ENCODE measurements at regions not wholly inside any gene's neighbourhood (a gene's known extent, or its start where the extent isn't known, plus 50 kb on each side); places are given as distances from the start of the nearest gene placed in this dataset.

GRCh38 chr14:56918849-56919574, 108.7 kb upstream of the OTX2 start:
- no peak for DNase-seq (ENCODE audit: low spot score)

DNA sequence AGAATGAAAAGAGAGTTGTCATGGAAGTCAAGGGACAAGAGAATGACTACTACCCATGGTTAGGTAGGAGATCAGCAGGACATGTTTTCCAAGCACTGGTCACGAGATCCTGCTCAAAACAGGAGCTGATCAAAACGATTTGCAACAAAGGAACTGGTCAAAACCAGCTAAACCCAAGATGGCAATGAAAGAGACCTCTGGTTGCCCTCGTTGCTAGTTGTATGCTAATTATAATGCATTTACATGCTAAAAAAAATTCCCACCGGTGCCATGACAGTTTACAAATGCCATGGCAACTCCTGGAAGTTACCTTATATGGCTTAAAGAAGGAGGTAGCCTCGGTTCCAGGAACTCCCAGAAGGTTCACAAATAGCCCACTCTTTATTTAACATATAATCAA, 95.0 kb upstream of the OTX2 start:
- DNase-seq (ENCODE audit: low spot score), result no peak

DNA sequence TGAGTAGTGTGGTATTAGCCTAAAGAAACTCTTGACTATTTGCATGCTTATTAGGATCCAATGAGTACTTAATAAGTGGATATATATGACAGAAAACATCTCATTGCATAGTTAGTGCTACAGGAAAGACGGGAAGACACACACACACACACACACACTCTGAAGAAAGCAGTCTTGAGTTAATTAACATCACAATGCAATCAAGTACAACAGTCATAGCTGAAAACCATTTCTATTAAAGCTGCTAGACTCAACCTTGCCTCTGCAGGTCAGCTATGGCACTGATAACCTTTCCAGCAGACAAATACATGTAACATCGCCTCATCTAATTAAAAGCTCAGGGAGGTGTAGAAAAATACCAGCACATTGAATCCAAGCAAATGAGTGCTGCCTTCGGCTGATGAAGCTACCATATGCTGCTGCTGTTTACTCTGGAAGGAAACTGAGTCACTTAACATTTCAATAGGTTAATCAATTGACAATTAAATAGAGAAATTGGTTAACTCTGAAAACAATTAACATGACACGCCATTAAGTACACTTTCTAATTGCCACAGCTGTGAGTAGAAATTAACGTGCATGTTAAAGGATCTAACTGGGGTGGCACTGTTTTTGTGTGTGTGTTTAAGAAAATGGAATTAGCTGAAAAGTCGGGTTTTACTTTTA, 93.2 kb upstream of the OTX2 start:
- no peak for DNase-seq (ENCODE audit: low spot score)

DNA sequence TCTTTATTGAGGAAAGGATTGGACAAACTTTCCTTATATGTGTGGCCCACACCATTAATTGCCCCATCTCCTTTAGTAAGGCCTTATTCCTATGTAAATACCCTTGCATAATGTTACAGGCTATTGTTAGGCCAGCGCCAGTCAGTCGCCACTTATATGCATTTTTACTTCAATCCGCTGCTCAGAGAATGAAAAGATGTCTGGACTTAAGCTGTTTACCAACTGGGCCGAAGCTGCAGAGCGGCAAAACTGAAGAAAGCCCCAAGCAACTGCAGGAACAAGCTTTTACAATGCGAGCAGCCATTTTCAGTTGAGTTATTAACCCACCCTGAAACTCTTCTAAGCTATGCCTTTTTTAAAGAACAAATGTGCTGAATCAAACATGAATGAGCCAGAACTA, 92.1 kb upstream of the OTX2 start:
- no peak for DNase-seq (ENCODE audit: low spot score)

DNA sequence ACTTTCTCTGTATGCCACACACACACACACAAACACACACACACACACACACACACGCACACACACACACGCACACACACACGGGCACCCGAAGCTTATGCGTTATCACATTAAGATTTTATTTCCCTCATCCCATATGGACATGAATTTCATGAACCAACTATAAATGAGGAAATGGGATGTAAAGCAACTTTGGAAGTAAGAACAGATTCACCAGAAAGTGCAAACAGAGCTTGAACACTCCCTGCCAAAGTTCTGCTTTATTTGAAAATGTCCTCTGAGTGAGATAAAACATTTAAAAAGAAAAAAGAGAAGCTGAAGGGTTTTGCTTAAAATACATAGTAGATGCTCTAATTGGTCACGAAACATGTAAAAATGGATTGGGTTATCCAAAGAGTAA, 90.4 kb upstream of the OTX2 start:
- DNase-seq (ENCODE audit: low spot score), result no peak

- DNase-seq (ENCODE audit: low spot score), result no peak
Observed at GRCh38 chr14:56899829-56900228, 89.5 kb upstream of the OTX2 start.

GRCh38 chr14:56896922-56897321, 86.6 kb upstream of the OTX2 start:
- no peak for DNase-seq (ENCODE audit: low spot score)

DNA sequence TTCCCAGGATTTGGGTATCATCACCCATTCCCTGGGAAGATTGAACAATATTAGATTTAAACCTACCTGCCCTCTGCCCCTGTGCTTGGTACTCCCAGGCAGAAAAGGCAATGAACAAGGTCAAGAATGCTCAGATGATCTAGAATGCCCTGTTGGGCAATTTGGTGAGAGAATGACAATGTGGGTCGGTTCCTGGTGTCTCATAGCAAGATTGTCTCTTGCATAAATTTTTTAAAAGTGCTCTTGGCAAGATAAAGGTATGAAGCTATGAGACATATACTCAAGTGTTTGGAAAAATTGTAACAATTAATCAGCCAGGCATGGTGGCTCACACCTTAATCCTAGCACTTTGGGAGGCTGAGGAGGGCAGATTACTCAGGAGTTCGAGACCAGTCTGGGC, 86.0 kb upstream of the OTX2 start:
- DNase-seq (ENCODE audit: low spot score), result no peak

DNA sequence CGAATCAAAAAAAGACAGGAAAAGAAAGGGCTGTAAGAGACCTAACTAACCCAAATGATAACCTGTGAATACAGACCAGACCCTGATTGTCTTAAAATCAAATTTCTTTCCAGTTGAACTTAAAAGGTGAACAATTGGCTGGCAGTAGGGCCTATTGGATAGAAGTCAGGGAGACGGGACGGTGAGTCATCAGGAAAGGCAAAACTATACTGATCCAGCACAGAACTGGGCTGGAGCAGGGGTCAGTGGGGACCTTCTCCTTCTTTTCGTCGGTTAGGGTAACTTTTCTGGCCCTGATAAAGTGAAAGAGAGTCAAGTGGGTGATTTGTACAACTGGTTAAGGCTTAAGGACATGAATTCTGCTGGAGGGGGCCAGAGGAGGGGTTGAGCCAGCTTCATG, 84.9 kb upstream of the OTX2 start:
- no peak for DNase-seq (ENCODE audit: low spot score)

DNA sequence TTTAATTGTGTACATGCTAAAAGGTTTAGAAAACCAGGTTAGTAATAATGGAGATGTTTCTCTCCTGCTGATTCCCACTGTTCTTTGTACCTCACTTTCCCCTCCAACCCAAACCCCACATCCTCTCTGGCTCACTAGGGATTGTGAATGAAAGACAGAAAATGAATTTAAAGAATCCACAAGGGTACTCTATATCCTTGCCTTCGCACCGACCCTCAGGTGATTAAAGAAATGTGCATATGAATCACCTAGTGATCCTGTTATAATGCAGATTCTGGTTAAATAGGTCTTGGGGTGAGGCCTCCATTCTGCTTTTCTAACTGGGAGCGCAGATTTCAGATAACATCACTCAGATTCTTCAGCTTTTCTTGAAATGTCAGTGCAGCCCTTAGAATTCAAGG, 84.3 kb upstream of the OTX2 start:
- no peak for DNase-seq (ENCODE audit: low spot score)

GRCh38 chr14:56892959-56893358, 82.7 kb upstream of the OTX2 start:
- no peak for DNase-seq (ENCODE audit: low spot score)

GRCh38 chr14:56891226-56891625, 80.9 kb upstream of the OTX2 start:
- DNase-seq (ENCODE audit: low spot score), result no peak

DNA sequence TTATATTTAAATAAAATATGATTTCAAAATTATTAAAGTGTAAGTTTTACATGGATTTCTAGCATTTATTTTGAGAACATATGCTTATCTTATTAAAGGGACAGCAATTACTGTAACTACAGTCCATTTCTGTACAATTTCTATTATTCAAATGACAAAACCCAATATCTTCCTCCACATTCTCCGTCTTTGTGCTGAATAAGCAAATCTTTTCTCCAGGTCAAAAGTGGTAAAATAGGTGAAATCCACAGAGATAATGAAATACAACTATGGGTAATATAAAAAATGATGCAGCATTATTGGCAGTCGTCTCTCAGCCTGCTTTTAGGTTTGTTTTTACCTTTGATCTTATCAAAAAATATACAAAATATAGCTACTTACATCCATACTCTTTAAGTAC, 79.4 kb upstream of the OTX2 start:
- no peak for DNase-seq (ENCODE audit: low spot score)

DNA sequence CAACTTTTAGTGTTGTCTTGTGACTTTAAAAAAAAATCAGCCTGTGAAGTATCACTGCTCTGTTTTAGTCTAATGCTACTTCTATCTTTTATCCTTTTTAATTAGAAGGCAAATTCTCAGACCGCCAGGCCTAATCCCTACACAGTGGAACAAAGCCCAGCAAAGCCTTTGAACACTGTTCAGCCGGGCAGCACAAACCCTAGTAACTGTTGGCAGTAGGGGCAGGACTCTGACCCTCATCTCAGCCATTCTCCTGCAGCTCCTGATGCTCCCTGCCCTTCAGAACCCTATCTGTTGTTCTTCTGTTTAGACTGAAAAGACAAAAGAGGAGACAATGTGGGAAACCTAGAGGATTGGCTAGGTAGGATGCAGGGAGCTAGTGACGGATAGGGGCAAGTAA, 78.0 kb upstream of the OTX2 start:
- DNase-seq (ENCODE audit: low spot score), result no peak

DNA sequence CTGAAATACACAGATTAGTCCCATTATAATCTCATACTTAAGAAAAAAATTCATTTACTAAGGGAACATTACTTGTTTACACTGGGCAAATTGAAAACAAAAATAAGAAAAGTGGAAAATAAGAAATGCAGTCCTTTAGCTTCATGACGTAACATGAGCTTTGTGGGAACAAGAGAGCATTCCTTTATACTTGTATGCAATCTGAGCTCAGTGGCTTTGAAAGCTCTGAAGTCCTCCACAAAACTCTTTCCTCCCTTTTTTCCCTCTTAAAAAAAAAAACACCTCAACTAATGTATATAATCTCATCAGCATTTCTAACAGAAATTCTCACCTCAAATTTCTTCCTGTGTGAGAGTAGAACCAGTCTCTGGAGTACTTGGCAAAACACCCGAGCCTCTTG, 76.9 kb upstream of the OTX2 start:
- DNase-seq (ENCODE audit: low spot score), result no peak

- DNase-seq (ENCODE audit: low spot score), result no peak
Observed at GRCh38 chr14:56886471-56887062, 76.3 kb upstream of the OTX2 start.

- no peak for DNase-seq (ENCODE audit: low spot score)
Observed at GRCh38 chr14:56885825-56886224, 75.5 kb upstream of the OTX2 start.

DNA sequence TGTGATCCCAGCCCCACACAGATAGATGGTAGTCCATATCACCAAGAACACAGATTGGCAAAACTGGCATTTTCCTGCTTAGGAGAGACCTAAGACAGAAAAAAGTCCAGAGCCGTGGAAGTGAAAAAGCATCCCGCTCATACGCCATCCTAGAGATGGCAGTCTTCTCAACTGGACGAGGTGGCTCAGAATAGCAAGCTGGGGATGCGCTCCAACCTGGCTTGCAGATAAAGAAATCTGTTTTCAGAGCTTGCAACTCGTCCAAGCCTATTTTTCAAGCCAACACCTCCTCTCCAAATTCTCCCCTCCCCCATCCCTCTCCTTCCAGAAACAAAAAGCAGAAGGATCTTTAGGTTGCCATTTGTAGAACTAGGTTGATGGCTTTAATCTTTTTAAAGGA, 74.3 kb upstream of the OTX2 start:
- DNase-seq (ENCODE audit: low spot score), result no peak

DNA sequence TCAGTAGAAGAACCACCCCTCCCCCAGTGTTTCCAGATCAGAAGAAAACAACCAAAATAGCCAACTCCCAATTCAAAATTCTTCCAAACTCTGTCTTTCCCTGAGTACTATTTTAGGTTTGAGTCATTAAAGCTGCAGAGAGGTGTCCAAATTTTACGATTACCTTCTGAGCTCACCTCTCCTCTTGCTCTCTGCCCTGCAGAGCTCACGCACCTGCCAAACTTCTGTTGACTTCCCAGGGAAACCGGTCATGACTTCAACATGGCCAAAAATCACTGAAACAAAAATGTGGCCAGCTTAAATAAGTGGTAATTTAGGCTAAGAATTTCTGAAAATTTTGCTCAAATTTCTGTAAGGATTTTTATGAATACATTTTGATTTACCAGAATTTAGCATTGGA, 70.9 kb upstream of the OTX2 start:
- DNase-seq (ENCODE audit: low spot score), result no peak

DNA sequence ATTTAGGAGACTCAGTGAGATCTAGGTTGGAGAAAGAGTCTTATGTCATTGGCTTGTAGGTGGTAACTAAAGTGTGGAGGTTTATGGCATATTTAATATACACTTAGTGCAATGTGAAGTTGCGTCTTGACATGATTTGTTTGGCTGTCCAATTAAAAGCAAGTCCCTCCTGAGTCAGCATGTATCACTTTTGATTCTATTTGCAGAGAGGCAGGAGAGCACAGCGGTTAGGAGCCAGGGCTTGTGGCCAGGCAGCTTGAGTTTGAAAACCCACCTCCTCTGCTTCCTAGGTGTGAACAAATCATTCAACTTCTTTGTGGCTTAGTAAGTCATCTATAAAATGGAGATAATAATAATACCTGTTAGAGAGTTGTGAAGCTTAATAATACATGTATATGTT, 68.5 kb upstream of the OTX2 start:
- DNase-seq (ENCODE audit: low spot score), result no peak

DNA sequence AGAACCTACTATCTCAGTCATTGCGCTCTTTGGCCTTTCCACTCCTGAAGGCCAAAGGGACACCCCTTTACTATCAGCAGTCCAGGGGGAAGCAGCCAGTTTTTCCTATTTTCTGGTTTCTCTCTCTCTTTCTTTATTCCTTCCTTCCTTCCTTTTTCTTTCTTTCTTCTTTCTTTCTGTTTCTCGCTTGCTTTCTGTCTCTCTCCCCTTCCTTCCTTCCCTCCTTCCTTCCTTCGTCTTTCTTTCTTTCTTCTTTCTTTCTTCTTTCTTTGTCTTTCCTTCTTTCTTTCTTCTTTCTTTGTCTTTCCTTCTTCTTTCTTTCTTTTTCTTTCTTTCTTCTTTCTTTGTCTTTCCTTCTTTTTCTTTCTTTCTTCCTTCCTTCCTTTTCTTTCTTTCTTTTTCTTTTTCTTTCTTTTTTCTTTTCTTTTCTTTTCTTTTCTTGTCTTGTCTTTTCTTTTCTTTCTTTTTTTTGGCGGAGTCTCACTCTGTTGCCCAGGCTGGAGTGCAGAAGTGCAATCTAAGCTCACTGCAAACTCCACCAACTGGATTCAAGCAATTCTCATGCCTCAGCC, 64.9 kb upstream of the OTX2 start:
- DNase-seq (ENCODE audit: low spot score), result no peak

- no peak for DNase-seq (ENCODE audit: low spot score)
Observed at GRCh38 chr14:56874375-56874774, 64.1 kb upstream of the OTX2 start.

DNA sequence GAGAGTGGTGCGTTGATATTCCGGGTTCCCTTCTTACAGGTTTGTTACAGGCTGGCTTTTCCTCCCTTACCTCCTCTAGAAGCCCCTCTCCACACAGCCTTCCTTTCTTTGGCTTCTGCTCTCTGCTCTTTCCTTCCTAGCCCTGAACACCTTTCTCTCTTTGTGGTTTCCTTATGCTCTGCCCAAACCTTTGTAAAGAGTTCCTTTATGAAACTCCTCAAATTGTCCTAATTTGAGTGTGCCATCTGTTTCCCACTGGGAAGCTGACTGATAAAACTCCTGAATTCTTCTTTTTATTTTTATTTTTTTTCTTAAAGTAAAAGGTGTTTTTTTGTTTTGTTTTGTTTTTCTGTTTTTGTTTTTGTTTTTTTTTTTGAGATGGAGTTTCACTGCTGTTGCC, 60.1 kb upstream of the OTX2 start:
- no peak for DNase-seq (ENCODE audit: low spot score)

Measured in SK-N-DZ (cell line).